ENCODE measurements at regions not wholly inside any gene's neighbourhood (a gene's known extent, or its start where the extent isn't known, plus 50 kb on each side); places are given as distances from the start of the nearest gene placed in this dataset.

DNA sequence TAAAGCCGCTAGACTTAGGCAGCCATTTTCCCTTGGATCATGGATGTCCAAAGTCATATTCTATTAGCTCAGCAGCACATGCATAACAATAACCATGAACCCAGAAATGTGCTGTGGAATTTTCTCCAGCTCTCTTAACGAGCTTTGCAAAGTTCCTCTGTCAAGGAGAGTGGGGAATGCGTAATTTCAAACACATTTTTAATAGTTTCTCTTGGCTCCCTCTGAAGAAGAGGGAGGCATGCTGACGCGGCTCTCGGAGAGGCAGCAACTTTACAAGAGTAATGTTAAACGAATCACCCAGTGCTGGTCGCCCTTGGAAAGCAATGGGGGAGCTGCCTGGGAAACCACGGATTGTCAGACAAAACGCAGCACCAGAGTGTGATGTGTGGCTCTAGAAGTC, 114.8 kb downstream of the RAB18 start:
- Histone ChIP-seq H3K9me2 (replicated peaks; ENCODE audit: low read length) (no peaks in the 10 kb centered on the region), H2AFZ (ENCODE audit: low read length) (no peak overlapping the region), H3K4me1 (ENCODE audit: insufficient read depth, low read length) (no peaks in the 10 kb centered on the region), H3K79me2 (ENCODE audit: low read length) (no peaks in the 10 kb centered on the region), H3K36me3 (ENCODE audit: low read depth, low read length) (no peaks in the 10 kb centered on the region), H3K9ac (ENCODE audit: low read length) (no peak overlapping the region), H3K4me3 (ENCODE audit: low read length) (no peak overlapping the region), H3K27ac (ENCODE audit: low read length) (no peak overlapping the region), H3K9me3 (ENCODE audit: low read length) (no peaks in the 10 kb centered on the region), H3K27me3 (ENCODE audit: low read length) (peaks cover 40% of the 10 kb centered on the region), H3F3A (ENCODE audit: low read length, unreplicated experiment) (no peaks in the 10 kb centered on the region), H4K20me1 (ENCODE audit: low read length) (no peaks in the 10 kb centered on the region), H3K4me2 (ENCODE audit: low read length) (no peak overlapping the region)
- DNase-seq (no peak), ATAC-seq (no peak)
- ChIA-PET CTCF (no interaction called here), POLR2A (ENCODE audit: unreplicated experiment) (no interaction called here)
- intact Hi-C loops (cut with micrococcal nuclease), result no loop called here
- TF ChIP-seq EZH2 (IDR thresholded peaks at IDR 0.05; ENCODE audit: low read length, unreplicated experiment) (no peak), EZH2phosphoT487 (IDR thresholded peaks at IDR 0.05; ENCODE audit: borderline replicate concordance, low read length) (no peak)
- TF ChIP-seq, protein P1, sequence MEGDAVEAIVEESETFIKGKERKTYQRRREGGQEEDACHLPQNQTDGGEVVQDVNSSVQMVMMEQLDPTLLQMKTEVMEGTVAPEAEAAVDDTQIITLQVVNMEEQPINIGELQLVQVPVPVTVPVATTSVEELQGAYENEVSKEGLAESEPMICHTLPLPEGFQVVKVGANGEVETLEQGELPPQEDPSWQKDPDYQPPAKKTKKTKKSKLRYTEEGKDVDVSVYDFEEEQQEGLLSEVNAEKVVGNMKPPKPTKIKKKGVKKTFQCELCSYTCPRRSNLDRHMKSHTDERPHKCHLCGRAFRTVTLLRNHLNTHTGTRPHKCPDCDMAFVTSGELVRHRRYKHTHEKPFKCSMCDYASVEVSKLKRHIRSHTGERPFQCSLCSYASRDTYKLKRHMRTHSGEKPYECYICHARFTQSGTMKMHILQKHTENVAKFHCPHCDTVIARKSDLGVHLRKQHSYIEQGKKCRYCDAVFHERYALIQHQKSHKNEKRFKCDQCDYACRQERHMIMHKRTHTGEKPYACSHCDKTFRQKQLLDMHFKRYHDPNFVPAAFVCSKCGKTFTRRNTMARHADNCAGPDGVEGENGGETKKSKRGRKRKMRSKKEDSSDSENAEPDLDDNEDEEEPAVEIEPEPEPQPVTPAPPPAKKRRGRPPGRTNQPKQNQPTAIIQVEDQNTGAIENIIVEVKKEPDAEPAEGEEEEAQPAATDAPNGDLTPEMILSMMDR (conservative IDR thresholded peaks at IDR 0.05; ENCODE audit: low read depth, low read length), result no peak
- BruUV-seq (replicated peaks), result no TSS peak

DNA sequence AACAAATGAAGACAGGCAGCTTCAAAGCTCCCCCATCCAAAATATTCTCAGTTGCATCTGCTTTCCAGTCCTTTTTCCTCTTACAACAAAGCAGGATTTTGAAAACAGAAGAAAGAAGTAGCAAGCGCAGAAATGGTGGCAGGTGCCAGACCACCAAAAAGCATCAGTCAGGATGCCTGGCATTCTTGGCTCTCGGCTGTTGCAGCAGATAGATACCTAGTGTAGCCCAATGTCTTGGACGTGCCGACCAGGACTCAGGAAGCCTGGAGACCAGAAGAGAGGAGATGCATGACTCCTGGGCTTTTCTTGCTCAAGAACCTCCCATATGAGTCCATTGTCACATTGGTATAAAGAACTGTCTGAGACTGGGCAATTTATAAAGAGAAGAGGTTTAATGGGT, 115.2 kb downstream of the RAB18 start:
- Histone ChIP-seq H3K9ac (ENCODE audit: low read length) (no peak overlapping the region), H3F3A (ENCODE audit: low read length, unreplicated experiment) (no peaks in the 10 kb centered on the region), H3K4me1 (ENCODE audit: insufficient read depth, low read length) (no peaks in the 10 kb centered on the region), H2AFZ (ENCODE audit: low read length) (no peak overlapping the region), H3K9me3 (ENCODE audit: low read length) (no peaks in the 10 kb centered on the region), H3K27me3 (ENCODE audit: low read length) (peaks cover 40% of the 10 kb centered on the region), H3K4me3 (ENCODE audit: low read length) (no peak overlapping the region), H3K79me2 (ENCODE audit: low read length) (no peaks in the 10 kb centered on the region), H3K9me2 (replicated peaks; ENCODE audit: low read length) (no peaks in the 10 kb centered on the region), H3K4me2 (ENCODE audit: low read length) (no peak overlapping the region), H3K27ac (ENCODE audit: low read length) (no peak overlapping the region), H4K20me1 (ENCODE audit: low read length) (no peaks in the 10 kb centered on the region), H3K36me3 (ENCODE audit: low read depth, low read length) (no peaks in the 10 kb centered on the region)
- CTCF ChIA-PET, result no interaction called here
- intact Hi-C loops (cut with micrococcal nuclease), result no loop called here
- POLR2A ChIA-PET (ENCODE audit: unreplicated experiment), result no interaction called here
- TF ChIP-seq, protein P1 (conservative IDR thresholded peaks at IDR 0.05; ENCODE audit: low read depth, low read length), result no peak
- no peak for TF ChIP-seq EZH2phosphoT487 (IDR thresholded peaks at IDR 0.05; ENCODE audit: borderline replicate concordance, low read length)
- TF ChIP-seq EZH2 (IDR thresholded peaks at IDR 0.05; ENCODE audit: low read length, unreplicated experiment), result no peak
- BruUV-seq (replicated peaks), result no TSS peak
- ATAC-seq (no peak), DNase-seq (no peak)

DNA sequence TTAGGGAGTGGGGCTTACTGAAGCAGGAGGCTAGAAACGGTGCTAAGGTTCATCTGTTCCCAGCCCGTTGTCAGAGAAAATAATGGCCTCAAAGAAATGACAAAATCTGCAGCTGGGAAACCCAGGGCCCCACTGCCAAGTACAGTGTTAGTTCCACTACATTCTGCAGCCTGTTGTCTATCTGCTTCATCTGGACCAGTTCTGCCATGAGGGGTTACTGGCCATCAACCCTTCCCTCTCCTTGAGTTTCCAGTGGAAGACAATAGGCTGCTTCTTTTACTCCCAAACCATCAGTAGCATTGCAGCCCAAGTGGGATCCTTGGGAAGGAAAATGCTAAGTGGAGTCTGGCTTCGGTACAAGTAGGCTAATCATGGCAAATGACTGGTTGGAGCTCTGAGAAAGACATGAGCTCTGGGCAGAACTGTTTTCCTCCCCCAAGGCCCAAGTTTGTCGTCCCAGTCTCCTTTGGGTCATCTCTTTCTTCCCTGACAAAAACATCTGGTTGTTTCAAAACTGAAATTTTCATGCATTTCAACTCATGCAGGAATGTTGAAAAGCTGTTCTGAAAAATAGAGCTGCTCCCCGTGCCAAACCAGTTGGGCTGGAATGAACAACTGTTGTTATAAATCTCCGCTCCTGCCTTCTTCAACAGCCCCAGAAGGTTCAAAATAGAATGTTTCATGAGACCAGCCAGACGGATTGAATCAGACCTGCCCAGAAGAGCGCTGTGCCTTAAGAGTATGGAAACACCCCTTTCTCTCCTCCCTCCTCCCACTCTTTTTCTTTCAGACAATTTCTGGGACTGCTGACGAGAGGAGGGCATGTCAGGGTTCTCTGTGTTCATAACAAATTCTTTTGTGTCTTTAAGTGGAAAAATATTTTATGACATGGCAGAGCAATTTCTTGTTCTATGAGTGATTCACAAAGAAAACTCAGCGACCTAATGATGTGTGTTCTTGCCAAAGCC, 116.6 kb downstream of the RAB18 start:
- Histone ChIP-seq H3K9ac (ENCODE audit: low read length) (no peak overlapping the region), H3K4me2 (ENCODE audit: low read length) (no peak overlapping the region), H3K9me3 (ENCODE audit: low read length) (no peaks in the 10 kb centered on the region), H3F3A (ENCODE audit: low read length, unreplicated experiment) (no peaks in the 10 kb centered on the region), H3K4me3 (ENCODE audit: low read length) (no peak overlapping the region), H4K20me1 (ENCODE audit: low read length) (no peaks in the 10 kb centered on the region), H3K9me2 (replicated peaks; ENCODE audit: low read length) (no peaks in the 10 kb centered on the region), H3K27me3 (ENCODE audit: low read length) (peaks cover 32% of the 10 kb centered on the region), H3K27ac (ENCODE audit: low read length) (no peak overlapping the region), H3K4me1 (ENCODE audit: insufficient read depth, low read length) (no peaks in the 10 kb centered on the region), H2AFZ (ENCODE audit: low read length) (no peak overlapping the region), H3K79me2 (ENCODE audit: low read length) (no peaks in the 10 kb centered on the region), H3K36me3 (ENCODE audit: low read depth, low read length) (no peaks in the 10 kb centered on the region)
- TF ChIP-seq EZH2 (IDR thresholded peaks at IDR 0.05; ENCODE audit: low read length, unreplicated experiment) (no peak), EZH2phosphoT487 (IDR thresholded peaks at IDR 0.05; ENCODE audit: borderline replicate concordance, low read length) (no peak)
- TF ChIP-seq, protein P1 (conservative IDR thresholded peaks at IDR 0.05; ENCODE audit: low read depth, low read length), result no peak
- POLR2A ChIA-PET (ENCODE audit: unreplicated experiment), result no interaction called here
- CTCF ChIA-PET, result no interaction called here
- DNase-seq (no peak), ATAC-seq (no peak)
- no TSS peak for BruUV-seq (replicated peaks)
- intact Hi-C loops (cut with micrococcal nuclease), result no loop called here
